Stimulated activated CD8-positive, alpha-beta memory T cell treated with anti-CD3 and anti-CD28 coated beads, Interleukin-15, amount 100 ng/mL, for 4 hours (primary cell): ENCODE measurements at regions not wholly inside any gene's neighbourhood (a gene's known extent, or its start where the extent isn't known, plus 50 kb on each side); places are given as distances from the start of the nearest gene placed in this dataset.
"Not testable (repeated sequence)": the region's sequence is repeated elsewhere in the genome, so short reads cannot be mapped to it uniquely, and the experiment has no call there.

Experiments
- DNase-seq, 2 donors: peaks; one replicate each; pipeline ENCODE4 v3.0.0-alpha.2; 2020; ENCODE audit warnings: low read depth in 2 of 2

DNA sequence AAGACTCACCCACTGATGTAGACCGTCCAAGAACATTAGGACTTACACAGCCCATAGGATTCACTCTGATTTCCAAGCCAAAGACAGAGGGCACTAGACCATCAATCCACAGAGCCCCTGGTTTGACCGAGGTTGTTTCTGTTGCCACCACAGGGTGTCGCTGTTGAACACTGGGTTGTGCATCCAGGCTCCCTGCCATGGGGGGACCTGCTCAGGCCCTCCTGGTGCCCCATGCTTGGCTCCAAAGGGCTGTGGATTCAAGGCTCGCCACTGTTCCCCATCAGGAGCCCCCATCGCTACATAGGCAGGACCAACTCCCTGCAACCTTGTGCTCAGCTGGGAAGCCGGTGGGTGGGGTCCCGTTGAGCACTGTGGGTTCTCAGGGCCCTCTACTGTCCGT lies 128.0 kb upstream of the ANO1 start:
- no peak for DNase-seq

DNA sequence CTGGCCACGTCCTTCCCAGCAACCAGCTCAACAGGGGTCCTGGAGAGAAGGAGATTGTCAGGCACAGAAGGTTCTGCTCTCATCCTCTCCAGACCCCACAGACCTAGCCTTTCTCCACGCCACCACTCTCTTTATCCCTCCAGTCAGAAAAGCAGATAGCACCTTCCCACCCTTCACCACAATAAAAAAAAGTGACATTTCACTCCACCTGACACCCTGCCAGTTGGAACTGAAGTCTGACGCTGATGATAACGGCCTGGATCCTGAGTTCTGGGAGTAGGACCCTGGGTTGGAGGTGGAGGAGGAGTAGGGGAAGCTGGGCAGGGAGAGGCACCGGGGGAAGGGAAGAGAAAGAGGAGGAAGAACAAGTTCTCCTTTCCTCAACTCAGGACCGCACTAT lies 127.5 kb upstream of the ANO1 start:
- no peak for DNase-seq

DNA sequence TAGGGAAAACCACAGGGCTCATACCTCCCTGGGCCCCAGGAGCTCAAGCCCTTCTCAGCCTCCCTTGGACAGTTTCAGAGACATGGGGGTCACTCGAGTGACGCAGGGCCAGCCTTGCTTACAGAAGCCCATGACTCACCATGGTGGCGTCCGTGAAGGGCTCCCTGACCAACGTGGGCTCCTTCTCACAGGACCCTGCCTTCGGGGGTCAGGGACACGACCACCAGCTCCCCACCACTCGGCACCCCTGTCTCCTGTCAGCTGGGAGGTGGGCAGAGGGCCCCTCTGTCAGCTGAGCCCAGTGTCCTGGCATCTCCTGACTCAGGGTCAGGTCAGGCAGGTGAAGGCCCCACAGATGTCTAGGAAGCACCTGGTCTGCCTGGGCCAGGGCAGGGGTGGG lies 126.3 kb upstream of the ANO1 start:
- no peak for DNase-seq

DNA sequence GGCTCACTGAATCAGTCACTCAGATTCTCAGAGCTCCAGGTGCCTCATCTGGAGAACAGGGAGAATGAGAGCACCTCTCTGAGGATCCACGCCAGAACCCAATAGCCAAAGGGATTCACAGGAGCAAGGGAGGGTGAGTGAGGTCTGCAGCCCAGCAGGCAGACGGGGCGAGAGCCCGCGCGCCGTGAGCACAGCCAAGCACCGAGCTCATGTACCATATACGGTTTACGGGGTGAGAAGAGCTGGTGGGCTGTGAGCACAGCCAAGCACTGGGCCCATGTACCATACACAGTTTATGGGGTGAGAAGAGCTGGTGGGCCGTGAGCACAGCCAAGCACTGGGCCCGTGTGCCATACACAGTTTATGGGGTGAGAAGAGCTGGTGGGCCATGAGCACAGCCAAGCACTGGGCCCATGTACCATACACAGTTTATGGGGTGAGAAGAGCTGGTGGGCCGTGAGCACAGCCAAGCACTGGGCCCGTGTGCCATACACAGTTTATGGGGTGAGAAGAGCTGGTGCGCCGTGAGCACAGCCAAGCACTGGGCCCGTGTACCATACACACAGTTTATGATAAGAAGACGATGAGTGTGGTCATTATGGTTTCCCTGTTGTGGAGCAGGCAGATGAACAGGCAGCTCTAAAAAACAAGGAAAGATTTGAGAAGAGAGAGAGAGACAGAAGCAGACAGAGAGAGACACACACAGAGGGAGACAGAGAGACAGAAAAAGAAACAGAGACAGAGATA lies 125.7 kb upstream of the ANO1 start:
- not testable (repeated sequence) for DNase-seq

DNA sequence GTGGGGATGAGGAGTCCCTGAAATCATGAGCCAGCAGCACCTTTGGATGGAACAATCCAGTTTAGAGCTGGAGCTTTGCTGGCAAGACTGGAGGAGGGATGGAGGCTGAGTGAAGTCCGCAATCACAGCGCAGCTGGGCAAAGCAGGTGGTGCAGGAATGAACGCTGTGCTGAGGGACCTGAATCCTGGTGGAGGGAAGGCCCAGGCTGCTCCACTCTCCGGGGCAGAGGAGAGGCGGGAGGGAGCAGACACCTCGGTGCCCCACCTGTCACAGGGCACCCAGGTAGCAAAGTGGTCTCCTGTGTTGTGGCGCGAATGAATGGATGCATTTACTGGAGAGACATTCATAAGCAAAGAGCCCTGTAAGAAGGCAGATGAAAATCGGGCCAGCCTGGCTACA lies 124.8 kb upstream of the ANO1 start:
- DNase-seq: no peak

DNA sequence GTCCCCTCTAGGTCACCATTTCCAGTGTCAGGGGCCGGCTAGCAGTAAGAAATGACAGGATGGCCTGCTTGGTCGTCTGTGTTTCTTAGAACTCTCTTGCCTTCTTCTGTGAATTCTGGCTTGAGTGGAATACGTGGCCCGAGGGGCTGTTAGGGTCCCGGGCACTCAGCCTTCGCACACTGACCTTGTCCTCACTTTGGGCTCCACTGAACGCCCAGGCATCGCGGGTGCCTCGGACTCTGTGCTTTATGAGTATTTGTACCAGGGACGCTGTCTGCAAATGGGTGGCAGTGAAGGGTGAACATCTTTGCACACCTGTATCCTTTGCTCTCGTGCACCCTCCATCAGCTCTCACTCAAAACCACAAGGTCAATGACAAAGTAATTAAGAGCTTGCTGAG lies 123.4 kb upstream of the ANO1 start:
- no peak for DNase-seq

DNA sequence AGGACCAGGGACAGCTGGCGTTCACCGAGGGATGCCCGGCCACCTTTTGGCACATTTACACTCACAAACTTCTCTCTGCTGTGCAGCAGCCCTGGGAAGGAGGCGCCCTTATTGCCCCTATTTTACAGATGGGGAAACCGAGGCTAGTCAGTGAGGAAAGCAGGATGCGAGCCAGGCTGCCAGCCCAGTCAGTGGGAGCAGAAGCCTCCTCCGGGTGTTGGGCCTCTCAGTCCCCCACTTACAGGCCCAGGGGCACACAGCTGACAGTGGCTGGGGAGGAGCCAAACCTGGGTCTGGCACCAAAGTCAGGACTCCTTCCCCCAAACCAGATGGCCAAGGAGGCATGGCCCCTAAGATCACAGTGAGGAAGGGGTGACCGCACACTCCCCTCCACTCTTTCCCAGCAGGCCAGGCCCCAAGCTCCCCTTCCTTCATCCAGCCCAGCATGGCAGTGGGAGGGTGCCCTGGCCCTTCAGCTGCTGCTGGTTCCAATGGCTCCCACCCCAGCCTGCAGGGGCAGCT lies 121.4 kb upstream of the ANO1 start:
- DNase-seq: no peak

DNA sequence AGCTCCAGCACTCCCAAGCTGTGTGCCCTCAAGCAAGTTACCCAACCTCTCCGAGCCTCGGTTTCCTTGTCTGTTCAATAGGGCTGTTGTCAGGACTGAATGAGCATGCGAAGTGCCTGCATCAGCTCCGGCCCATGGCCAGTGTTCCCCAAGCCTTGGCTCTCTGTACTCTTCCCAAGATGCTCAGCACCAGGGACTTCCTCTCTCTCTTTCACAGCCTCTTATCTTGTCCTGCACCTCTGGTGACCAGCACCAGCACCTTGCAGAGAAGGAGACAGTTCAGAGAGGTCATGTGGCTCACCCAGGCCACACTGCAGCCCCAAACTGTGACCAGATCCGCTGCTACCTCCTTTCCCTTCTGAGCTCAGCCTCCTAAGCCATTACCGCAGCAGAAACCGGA lies 120.3 kb upstream of the ANO1 start:
- DNase-seq: no peak

DNA sequence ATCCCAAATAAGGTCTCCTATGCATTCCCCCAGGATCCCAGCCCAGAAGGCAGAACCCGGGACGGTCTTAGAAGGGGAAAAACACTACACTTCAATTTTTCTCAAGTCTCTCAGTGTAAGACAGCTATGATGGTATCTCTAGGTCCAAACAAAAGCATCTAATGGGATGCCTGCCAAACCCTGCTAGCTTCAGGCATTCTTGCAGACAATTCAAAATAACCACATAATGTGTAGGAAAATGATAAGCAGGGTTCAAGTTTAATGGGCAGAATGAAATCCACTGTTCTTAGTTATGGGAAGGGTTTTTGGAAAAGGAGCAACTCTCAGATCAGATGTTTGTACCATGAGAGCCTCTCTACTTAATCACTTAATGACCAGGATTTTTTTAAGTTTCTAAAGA lies 119.8 kb upstream of the ANO1 start:
- DNase-seq: no peak

DNA sequence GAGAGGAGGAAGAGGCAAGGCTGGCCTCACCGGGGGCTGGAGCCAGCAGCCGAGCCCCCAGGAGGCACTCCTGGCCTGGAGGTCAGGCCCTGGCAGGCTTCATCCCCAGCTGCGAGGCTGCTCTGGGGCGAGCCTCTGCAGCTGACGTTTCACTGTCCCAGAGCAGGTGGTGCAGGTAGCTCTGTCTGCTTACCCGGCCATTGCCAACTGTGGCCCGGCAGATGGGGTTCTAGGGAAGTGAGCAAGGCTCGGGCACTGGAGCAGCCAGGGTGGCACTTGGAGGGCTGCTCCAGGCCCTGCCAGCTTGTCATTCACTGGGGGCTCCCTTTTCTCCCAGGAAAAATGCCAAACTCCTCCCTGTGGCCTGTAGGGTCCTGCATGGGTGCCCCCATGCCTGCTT lies 118.7 kb upstream of the ANO1 start:
- DNase-seq: no peak

DNA sequence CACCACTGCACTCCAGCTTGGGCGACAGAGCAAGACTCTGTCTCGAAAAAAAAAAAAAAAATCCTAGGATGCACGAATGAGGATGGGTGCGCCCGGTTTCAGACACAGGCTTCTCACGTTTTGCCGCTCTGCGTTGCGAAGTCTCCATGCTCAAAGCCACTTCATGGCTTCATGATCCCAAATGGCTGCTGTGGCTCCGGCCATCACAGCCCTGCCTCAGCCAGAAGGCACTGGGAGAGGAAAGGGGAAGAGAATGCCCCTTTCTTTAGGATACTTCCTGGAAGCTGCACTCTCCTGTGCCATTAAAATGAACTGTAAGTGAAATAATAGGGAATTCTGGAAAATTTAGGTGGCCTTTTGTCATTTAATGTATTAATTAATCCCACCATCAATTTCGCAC lies 116.4 kb upstream of the ANO1 start:
- no peak for DNase-seq

DNA sequence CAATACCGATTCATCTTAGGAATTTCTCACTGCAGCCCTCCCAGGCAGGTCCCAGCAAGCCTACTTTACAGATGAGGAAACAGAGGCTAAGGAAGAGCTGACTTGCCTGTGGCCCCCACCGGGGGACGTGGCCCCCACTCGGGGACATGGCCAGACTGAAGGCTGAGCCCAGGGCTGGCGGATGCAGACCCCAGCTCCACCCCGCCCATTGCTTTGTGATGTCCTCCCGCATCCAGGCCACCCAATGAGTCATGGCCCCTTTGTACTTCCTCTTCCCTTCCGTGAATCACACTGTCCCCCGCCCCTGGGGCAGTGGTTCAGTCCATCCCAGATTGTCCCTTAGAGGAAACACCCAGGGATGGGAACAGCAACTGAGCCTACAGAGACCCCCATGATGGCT lies 116.0 kb upstream of the ANO1 start:
- DNase-seq: no peak

DNA sequence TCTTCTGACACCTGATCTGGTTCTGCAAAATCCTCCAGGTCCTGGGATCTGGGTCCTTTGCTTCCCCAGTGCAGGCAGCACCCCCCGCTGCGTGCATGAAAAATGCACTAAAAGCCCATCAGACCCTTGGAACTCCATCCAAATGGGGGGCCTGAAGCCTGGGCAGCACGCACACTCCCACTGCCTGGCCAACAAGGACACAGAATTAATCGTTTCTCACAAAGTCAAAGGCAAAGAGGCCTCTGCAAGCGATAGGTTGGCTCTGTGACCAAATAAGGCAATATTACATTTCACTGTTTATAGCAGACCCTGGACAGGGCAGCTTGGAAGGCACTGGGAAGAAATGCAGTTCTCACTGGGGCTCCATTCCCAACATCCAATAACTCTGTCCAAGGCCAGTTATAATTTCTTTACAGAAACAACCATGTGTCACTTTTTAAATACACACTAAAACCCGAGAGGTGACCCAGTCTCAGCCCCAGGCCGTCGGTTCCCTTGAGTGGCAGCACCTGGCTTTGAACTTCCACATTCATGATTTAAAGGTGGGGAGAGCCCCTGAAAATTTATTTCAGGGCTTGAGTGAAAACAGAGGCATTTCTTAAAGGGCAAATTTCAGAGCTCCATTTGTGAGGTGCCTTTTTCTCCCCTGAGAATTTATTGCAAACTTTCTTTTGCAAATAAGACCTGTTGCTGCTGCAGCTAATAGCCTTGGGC lies 114.4 kb upstream of the ANO1 start:
- no peak for DNase-seq

DNA sequence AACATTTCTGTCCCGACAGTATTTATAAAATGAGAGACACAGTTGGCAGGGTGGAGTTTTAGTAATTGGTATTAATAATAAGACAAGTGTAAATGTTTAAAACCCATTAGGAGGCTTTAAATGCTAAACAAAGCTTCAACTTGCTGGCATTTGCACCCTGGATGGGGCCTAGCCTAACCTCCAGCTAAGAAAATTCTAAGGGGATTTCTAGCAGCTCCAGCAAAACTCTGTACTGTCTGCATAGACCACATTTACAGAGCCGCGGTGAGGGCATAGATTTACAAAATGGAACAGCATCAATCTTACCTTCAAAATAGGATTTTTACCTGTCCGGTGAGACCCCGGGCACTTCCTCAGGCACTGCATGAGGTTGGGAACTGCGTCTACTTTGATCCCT lies 113.9 kb upstream of the ANO1 start:
- DNase-seq: no peak

DNA sequence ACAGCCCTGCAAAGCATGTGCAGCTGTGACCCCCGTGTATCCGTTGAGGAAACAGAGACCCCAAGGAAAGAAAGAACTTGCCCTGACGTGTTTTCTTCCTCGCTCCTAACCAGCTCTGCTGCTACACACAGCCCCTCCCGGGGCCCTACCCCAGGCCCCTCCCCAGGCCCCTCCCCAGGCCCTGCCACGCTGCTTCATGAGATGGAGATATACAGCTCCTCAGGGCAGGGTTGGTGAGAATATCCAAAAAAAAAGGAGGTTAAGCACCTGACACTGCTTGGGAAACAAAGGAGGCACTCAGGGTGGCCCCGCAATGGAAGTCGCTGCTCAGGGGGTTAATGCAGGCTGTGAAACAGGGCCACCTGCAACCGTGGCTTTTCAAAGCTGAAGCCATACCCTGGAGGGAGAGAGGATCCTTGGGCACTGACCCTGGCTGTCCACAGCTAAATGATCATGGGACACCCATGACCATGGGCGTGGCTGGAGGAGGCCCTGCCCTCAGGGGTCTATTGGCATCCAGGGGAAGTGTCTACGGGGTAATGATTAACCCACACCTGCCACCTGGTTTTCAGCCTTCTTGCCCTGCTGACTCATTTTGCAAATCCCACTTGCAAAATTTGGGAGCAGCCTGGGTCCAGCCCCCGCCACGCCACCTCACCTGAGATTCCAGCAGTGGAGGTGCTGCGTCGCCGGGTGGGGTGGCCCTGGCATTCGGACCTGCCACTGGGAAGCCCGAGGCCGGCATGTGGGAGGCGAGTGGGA lies 112.1 kb upstream of the ANO1 start:
- no peak for DNase-seq

DNA sequence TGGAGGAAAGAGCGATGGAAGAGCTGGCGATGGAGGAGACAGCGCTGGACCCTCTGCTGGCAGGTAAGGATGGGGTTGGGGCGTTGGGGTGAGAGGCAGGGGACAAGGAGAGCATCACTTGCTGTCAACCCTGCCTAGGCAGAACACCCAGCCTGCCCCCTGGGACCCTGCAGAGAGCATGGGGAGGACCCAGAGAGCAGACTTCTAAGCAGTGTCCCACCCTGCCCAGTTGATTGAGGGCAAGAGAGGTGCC lies 111.6 kb upstream of the ANO1 start:
- DNase-seq: no peak

DNA sequence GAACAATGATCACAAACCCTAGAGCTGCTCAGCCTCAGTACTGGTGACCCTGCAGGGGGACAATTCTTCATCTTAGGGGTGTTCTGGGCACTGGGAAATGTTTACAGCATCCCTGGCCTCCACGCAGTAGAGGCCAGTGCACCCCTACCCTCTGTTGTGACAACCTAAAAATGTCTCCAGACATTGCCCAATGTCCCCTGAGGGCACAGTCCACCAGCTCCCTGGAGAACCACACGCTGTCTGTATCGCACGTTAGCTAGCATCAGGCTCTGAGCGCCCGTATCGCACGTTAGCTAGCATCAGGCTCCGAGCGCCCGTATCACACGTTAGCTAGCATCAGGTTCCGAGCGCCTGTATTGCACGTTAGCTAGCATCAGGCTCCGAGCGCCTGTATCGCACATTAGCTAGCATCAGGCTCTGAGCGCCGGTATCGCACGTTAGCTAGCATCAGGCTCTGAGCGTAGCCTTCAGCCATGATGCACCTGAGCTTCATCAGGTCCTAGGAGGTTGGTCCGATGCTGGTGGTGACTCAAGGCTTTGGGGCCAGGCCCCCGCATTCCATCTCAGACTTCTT lies 111.1 kb upstream of the ANO1 start:
- no peak for DNase-seq

DNA sequence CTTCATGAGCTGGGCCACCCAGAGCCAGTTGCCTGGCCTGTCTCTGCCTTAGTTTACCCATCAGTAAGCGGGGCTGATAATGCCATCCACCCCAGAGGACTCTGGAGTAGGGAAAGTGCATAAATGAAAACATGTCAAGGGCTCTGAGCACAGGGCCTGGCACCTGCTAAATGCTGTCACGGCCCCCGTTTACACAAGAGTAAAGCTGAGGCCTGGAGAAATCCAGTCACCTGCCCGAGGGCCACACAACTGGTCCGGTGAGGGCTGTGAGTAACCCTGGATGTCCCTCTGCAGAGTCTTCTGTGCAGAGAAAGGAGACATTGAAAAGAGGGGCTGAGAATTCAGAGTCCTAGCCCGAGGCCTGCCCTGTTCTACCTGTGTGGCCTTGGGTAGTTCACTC lies 110.6 kb upstream of the ANO1 start:
- no peak for DNase-seq

DNA sequence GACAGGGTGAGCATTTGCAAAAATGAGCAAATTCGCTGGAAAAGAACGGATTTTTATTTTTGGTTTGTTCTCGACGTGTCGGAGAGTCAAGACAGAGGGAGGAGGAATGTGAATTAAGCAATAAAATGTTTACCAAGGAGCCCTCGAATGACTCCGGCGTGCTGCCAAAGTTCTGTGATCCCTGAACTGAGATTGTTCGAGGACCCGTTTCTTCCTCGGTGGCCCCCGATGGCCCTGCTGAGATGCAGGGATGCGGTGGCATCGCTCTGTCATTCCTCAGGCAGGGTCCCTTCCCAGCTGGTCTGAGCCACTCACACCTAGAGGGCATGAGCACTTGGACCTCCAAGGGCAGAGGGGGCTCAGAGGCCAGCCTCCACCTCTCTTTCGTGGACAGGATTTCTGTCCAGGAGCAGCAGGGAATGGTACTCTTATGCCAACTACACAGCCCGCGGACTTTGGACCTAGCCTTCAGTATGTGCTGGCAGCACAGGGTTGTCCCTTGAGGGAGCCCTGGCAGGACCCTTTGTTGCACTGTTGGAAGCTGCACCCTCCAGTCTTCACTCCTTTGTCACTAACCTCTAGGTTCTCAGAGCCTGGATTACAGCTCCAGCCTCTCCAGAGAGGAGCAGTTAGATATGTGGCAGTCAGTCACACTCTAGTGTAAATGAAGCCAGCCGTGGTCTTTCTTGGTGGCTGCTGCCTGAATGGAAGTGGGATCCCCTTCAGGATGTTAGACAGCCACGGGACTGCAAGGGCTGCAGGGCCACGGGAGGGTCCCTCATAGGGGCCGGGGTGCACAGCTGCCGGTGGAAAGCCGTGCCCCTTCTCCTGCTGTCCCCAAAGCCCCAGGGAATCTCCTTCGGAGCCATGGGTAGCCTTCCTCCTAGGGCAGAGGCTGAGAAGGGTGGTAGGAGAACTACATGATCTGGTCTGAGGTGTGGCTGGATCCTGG lies 109.4 kb upstream of the ANO1 start:
- DNase-seq: no peak

DNA sequence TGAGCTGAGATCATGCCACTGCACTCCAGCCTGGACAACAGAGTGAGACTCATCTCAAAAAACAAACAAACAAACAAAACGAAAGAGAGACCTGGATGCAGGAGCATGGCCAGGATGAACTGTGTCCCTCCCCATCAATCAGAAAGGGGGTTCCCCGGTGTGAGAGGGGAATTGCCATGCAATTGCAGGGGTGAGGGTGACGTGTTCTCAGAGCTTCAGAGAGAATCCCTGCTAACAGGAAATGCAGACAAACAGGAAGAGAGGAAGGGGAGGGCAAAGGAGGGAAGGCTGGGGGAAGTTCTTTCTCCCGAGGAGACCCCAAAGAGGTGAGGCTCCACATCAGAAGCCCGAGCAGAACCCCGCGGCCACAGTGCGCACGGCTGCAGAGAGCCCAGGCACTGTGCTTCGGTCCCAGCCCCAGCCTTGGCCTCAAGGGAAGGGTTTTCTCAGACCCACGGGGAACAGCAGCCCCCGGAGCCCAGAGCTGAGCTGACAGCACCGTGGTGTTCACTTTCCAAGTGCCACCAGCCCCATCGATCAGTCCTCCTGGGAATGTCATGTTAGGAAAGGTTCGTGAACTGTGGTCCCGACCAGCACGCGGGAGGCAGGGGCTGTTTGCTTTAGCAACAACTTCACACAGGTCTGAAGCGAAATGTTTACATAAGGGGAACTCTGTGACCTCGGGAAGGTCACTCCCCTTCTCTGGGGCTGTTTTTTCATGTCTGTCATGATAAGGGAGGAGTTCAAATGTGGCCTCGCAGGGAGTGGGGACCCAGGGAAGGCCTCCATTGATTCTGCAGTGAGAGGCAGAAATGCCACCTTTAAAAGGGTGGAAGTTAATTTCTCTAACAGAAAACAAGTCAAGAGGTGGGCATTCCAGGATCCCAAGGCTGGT lies 108.0 kb upstream of the ANO1 start:
- DNase-seq: no peak
